Mucosa of rectum (tissue), 2 donors: ENCODE measurements at regions not wholly inside any gene's neighbourhood (a gene's known extent, or its start where the extent isn't known, plus 50 kb on each side); places are given as distances from the start of the nearest gene placed in this dataset.

ENCODE experiments used
- H3K27ac ChIP-seq, 2 donors: one replicate each; pipeline ENCODE4 v1.7.0; 2013; ENCODE audit warnings: inconsistent platforms in 2 of 2, low read depth in 2 of 2, low read length in 2 of 2
- H3K27me3 ChIP-seq, 2 donors: one replicate each; pipeline ENCODE4 v1.7.0; 2013; ENCODE audit warnings: low read length in 2 of 2; ENCODE audit not compliant: control insufficient read depth in 2 of 2, insufficient read depth in 2 of 2
- H3K36me3 ChIP-seq, 2 donors: one replicate each; pipeline ENCODE4 v1.7.0; 2013; ENCODE audit warnings: low read length in 2 of 2; ENCODE audit not compliant: control insufficient read depth in 2 of 2, insufficient read depth in 2 of 2
- H3K4me1 ChIP-seq, 2 donors: one replicate each; pipeline ENCODE4 v1.7.0; 2013; ENCODE audit warnings: low read length in 2 of 2, mild to moderate bottlenecking in 1 of 2; ENCODE audit not compliant: control insufficient read depth in 2 of 2, insufficient read depth in 2 of 2
- H3K4me3 ChIP-seq, 2 donors: one replicate each; pipeline ENCODE4 v1.7.0; 2013; ENCODE audit warnings: low read length in 2 of 2
- H3K9ac ChIP-seq, 2 donors: one replicate each; pipeline ENCODE4 v1.7.0; 2013; ENCODE audit warnings: low read length in 2 of 2, low read depth in 1 of 2, mild to moderate bottlenecking in 1 of 2
- H3K9me3 ChIP-seq, 2 donors: one replicate each; pipeline ENCODE4 v1.7.0; 2013; ENCODE audit warnings: low read length in 2 of 2; ENCODE audit not compliant: control insufficient read depth in 2 of 2
- donor health status: healthy.
- donor health status: Normal muscosa, but diverticular disease.

DNA sequence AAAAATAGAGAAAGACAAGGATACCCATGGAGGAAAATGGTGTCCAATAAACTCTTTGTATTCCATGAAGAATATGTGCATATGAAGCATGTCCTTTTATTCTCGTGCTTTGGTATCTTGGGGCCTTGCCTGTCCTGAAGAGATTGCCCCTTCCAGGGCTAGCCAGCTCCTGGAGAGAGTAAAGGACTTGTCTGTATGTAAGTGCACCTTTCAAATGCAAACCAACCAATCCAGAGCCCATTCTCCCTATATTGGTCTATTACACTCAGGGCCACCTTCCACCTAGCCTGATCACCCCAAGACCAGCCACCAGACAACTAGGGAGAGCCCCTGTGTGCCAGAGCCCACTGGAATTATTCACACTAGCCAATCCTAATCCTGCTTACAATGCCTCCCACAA, 221.6 kb downstream of the CD83 start:
- no peak overlapping the region for H3K4me3 ChIP-seq
- no peak overlapping the region for H3K9ac ChIP-seq
- H3K27ac ChIP-seq, result no peak overlapping the region
- no peaks in the 10 kb centered on the region for H3K27me3 ChIP-seq
- H3K9me3 ChIP-seq, result no peaks in the 10 kb centered on the region
- no peaks in the 10 kb centered on the region for H3K4me1 ChIP-seq
- H3K36me3 ChIP-seq, result no peaks in the 10 kb centered on the region

DNA sequence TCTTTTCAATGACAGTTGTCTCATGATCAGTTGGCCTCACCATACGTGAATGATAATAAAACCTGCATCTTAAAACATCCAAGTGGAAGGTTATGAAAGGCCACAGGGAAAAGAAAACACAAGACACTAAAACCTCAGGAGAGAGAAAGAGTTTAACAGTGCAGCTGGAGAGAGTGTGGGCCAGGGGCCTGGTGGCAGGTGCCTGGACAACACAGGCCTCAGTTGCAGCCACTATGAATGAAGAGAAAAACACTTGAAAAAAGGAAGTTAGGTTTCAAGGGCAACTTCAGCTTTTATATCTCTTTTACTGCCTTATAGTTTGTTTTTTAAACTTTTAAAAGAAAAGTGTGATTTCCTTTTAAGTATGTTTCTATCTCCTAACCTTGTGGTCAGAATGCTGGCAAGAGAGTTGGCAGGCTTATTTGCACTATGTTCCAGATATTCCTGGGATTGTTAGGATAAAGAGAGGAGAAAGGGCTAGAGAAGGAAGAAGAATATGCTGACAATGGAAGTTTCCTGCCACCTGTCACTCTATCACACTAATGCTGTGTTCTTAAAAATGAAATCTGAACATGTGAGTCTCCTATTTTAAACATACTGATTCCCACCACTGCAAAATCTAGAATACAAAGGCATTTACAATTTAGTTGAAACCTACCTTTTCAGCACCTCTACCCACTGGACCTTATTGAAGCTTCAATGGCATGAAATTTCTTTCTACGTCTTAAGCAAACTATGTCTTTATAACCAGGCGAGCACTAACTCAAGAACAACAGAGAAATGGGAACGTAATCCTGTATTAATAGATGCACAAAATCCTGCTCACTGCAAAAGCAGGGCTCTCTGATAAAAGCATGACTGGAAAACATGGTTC, 222.4 kb downstream of the CD83 start:
- H3K9me3 ChIP-seq, result no peaks in the 10 kb centered on the region
- H3K27ac ChIP-seq, result no peak overlapping the region
- no peak overlapping the region for H3K9ac ChIP-seq
- no peak overlapping the region for H3K4me3 ChIP-seq
- no peaks in the 10 kb centered on the region for H3K4me1 ChIP-seq
- no peaks in the 10 kb centered on the region for H3K27me3 ChIP-seq
- no peaks in the 10 kb centered on the region for H3K36me3 ChIP-seq

DNA sequence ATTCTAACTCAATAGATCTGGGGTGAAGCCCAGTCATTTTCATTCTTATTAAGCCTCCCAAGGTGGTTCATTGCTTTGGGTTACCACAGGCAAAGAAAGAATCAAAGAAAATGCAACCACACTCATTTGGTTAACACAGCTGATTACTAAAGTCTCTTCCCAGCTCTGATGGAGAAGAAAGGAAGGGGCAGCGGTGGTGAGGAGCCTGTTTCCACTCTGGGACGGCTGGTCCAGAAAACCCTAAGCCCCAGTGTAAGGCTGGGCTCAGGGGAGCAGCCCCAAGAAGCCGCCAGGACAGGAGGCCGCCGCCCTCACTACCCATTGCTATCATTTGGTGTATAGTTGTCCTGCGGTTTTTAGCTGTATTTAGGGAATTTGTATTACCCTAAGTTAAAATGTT, 226.9 kb downstream of the CD83 start:
- Histone ChIP-seq H3K27ac (no peak overlapping the region), H3K36me3 (no peaks in the 10 kb centered on the region), H3K9me3 (no peaks in the 10 kb centered on the region), H3K4me1 (no peaks in the 10 kb centered on the region), H3K9ac (no peak overlapping the region), H3K27me3 (no peaks in the 10 kb centered on the region), H3K4me3 (no peak overlapping the region)

DNA sequence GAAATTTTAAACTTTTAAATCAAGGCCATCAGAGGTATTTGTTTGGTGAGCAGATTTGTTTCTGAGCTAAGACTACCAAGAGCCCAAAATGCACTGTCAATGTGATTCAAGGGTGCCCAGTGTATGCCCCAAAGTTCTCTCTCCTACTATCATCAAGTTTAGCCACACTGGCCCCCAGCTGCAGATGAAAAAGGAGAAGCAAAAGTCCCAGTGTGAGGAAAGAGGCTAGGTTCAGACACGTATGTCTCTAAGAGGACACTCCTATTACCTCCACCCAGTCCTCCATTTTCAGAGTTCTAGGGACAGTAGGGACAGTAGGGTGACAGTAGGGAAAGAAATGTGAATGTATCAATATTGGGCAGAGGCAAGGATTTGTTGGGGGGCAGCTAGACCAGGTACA, 230.8 kb downstream of the CD83 start:
- H3K27ac ChIP-seq, result no peak overlapping the region
- H3K4me1 ChIP-seq, result no peaks in the 10 kb centered on the region
- no peaks in the 10 kb centered on the region for H3K36me3 ChIP-seq
- no peak overlapping the region for H3K4me3 ChIP-seq
- no peaks in the 10 kb centered on the region for H3K9me3 ChIP-seq
- H3K9ac ChIP-seq, result no peak overlapping the region
- H3K27me3 ChIP-seq, result no peaks in the 10 kb centered on the region

DNA sequence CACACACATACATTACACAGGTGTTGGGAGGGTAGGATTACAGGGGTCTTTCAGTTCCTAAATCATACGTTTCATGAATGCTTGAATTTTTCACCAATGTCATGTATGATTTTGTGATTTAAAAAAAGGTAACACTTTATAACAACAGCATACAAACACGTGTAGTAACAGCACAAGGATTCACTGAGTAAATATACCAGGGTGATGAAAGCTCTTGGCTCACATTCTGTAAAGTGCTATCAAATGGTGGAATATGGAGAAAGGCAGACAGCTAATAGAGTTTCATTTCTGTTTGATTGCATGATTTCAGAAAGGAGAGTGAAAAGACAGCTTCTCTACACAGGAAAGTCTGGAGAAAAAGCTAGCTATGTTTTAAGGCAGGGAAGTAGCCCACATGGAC, 231.9 kb downstream of the CD83 start:
- Histone ChIP-seq H3K36me3 (no peaks in the 10 kb centered on the region), H3K27me3 (no peaks in the 10 kb centered on the region), H3K9ac (no peak overlapping the region), H3K4me1 (no peaks in the 10 kb centered on the region), H3K4me3 (no peak overlapping the region), H3K9me3 (no peaks in the 10 kb centered on the region), H3K27ac (no peak overlapping the region)

DNA sequence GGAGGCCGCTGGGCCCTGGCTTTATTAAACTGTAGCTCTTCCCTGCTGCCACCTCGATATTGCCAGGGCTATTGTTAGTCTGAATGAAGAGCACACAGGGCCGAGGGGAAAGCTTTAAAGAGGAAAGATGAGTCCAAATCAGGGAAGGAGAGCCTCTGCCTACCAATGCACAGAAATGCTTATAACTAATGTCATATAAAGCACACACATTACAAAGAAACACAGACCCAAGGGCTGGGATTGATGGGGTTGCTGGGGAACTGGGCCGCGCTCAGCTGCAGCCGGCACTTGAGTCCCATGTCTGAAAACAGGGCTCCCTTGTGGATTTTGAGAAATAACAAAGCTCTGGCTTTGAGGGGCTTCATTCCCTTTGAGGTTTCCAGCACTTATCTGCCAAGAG, 232.6 kb downstream of the CD83 start:
- Histone ChIP-seq H3K36me3 (no peaks in the 10 kb centered on the region), H3K4me3 (no peak overlapping the region), H3K27ac (no peak overlapping the region), H3K9me3 (no peaks in the 10 kb centered on the region), H3K9ac (no peak overlapping the region), H3K4me1 (no peaks in the 10 kb centered on the region), H3K27me3 (no peaks in the 10 kb centered on the region)

DNA sequence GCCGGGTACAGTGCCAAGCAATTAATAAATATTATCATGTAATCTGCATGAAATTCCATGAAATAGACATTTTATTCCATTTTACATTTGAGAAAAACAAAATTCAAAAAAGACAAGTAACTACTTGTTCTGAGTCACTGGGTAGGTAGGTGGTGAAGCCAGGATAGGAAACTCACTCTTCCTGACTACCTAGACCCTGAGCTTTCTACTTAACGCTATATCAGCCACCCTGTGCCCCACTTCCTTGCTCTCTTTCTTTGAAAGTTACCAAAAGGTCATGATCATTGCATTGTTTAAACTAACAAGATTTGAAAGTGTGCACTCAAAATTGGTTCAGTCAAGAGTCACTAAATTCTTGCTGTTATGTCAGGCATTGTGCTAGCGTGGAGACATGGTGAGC, 235.7 kb downstream of the CD83 start:
- Histone ChIP-seq H3K9ac (no peak overlapping the region), H3K36me3 (no peaks in the 10 kb centered on the region), H3K27me3 (no peaks in the 10 kb centered on the region), H3K4me3 (no peak overlapping the region), H3K27ac (no peak overlapping the region), H3K9me3 (no peaks in the 10 kb centered on the region), H3K4me1 (no peaks in the 10 kb centered on the region)

DNA sequence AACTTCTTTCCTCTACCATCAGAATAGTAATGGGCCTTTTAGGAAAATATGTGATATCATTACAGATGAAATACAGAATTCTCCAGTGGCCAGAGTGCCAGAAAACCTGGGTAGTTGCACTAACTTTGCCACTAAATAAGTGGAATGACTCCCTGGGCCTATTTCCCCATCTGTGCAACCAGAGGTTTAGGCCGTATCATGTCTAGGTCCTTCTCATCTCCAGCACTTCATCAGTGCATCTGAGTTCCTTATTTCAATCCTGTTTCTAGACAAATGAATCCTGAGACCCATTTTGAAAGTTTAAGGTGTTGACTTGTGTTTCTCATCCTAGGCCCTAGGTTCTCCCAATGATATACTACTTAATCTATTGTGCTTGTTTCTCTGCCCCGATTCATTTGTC, 236.2 kb downstream of the CD83 start:
- H3K9ac ChIP-seq, result no peak overlapping the region
- no peaks in the 10 kb centered on the region for H3K4me1 ChIP-seq
- H3K9me3 ChIP-seq, result no peaks in the 10 kb centered on the region
- H3K27ac ChIP-seq, result no peak overlapping the region
- no peak overlapping the region for H3K4me3 ChIP-seq
- no peaks in the 10 kb centered on the region for H3K36me3 ChIP-seq
- no peaks in the 10 kb centered on the region for H3K27me3 ChIP-seq

DNA sequence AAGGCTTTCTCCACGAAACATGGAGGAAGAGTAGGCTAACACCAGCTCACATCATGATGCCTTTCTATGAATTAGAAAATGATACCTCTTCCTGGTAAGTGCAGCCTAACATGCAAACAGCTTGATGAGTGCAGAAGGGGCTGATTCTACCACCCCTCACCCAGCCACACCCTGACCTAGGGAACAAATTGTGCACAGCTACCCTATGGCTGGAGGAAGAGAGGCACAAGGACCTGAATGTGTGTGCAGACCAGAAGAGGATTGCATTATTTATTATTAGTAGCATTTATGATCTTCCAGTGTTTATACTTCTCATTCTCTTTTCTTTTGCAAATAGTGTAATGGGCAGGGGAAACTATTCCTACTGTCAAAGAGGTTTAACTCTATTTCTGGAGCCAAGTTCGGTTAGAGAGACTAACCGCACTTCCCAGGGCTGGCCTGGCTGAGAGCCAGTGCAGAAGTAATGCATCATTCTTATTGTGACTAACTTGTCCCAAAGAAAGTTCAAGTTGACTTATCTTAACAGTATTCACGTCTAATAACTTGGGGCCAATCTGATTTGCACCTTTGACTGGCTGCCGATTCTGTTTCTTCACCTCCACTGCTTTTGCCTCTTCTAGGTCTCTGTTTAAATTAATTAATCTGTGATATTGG, 237.5 kb downstream of the CD83 start:
- no peak overlapping the region for H3K9ac ChIP-seq
- no peaks in the 10 kb centered on the region for H3K9me3 ChIP-seq
- peaks cover 0 to 3% of the 10 kb centered on the region in 2 donors for H3K27me3 ChIP-seq
- H3K27ac ChIP-seq, result no peak overlapping the region
- no peaks in the 10 kb centered on the region for H3K4me1 ChIP-seq
- no peak overlapping the region for H3K4me3 ChIP-seq
- no peaks in the 10 kb centered on the region for H3K36me3 ChIP-seq

DNA sequence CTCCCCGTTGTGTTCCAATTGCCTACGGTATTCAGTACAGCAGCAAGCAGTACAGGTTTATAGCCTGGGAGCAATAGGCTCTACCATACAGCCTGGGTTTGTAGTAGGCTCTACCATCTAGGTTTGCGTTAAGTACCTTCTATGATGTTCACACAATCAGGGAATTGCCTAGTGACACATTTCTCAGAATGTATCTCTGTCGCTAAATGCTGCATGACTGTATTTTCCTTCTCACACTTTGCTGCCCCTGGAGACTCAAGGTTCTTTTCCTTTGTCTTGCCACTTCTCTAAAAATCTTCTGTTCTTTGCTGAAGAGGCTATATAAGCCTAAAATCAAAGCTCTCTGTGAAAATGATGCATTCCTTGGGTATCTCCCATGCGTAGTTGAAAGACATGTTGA, 241.9 kb downstream of the CD83 start:
- no peaks in the 10 kb centered on the region for H3K9me3 ChIP-seq
- no peaks in the 10 kb centered on the region for H3K4me1 ChIP-seq
- no peak overlapping the region for H3K9ac ChIP-seq
- H3K27me3 ChIP-seq, result peaks cover 0 to 3% of the 10 kb centered on the region in 2 donors
- H3K27ac ChIP-seq, result no peak overlapping the region
- no peaks in the 10 kb centered on the region for H3K36me3 ChIP-seq
- H3K4me3 ChIP-seq, result no peak overlapping the region
